ENCODE measurements at regions not wholly inside any gene's neighbourhood (a gene's known extent, or its start where the extent isn't known, plus 50 kb on each side); places are given as distances from the start of the nearest gene placed in this dataset.

GRCh38 chr18:14974088-14974487, 226.1 kb downstream of the ANKRD30B start:
- TF ChIP-seq CTCF (IDR thresholded peaks at IDR 0.05; ENCODE audit: low read depth, low read length, poor library complexity, severe bottlenecking) (no peak), EZH2phosphoT487 (IDR thresholded peaks at IDR 0.05; ENCODE audit: borderline replicate concordance, low read length) (no peak)

Measured in DOHH2 (cell line).